CD4-positive, alpha-beta T cell (primary cell): ENCODE measurements at regions not wholly inside any gene's neighbourhood (a gene's known extent, or its start where the extent isn't known, plus 50 kb on each side); places are given as distances from the start of the nearest gene placed in this dataset.
A peak's percentile ranks its signal among the peaks of the same experiment; 100 is the strongest.

Source experiments
- ATAC-seq: fragments of 200-7000 bp; cut with Tn5 transposase; one replicate; pipeline ENCODE4 v1.10.0; 2022; ENCODE audit warnings: mild to moderate bottlenecking; ENCODE audit not compliant: poor library complexity
- CTCF ChIA-PET: fragments of 350-600 bp; sonication (Branson Sonifier 250); formaldehyde crosslinking; loops from one replicate; lab custom pipeline; 2021; ENCODE audit warnings: antibody characterized with exemption, inconsistent platforms; lab: Charles Lee
- POLR2A ChIA-PET: fragments of 350-600 bp; sonication (Branson Sonifier 250); formaldehyde crosslinking; loops from one replicate; lab custom pipeline; 2021; ENCODE audit warnings: antibody characterized with exemption, inconsistent platforms; lab: Charles Lee
- DNase-seq, 14 experiments: peaks; one replicate each; pipeline ENCODE4 v3.0.0-alpha.2; 2013 to 2020; ENCODE audit warnings: mixed read lengths in 2 of 14
- H3K27ac ChIP-seq, 2 donors: one replicate each; pipeline versions ENCODE4 v1.5.1 to v1.7.0; 2013; ENCODE audit warnings: low read length in 2 of 2, low read depth in 1 of 2, mild to moderate bottlenecking in 1 of 2
- H3K27me3 ChIP-seq, 2 experiments: 1 replicate in 1 of 2; 2 replicates in 1 of 2; pipeline versions ENCODE4 v1.6.1 to v1.7.0; 2013; ENCODE audit warnings: low read length in 2 of 2, control low read depth in 1 of 2, mild to moderate bottlenecking in 1 of 2, moderate library complexity in 1 of 2; ENCODE audit not compliant: insufficient read depth in 2 of 2, control insufficient read depth in 1 of 2
- H3K36me3 ChIP-seq: one replicate; pipeline ENCODE4 v1.6.1; 2013; ENCODE audit warnings: low read length, control low read depth; ENCODE audit not compliant: insufficient read depth
- H3K4me1 ChIP-seq: one replicate; pipeline ENCODE4 v1.6.1; 2013; ENCODE audit warnings: low read length, control low read depth; ENCODE audit not compliant: insufficient read depth
- H3K4me3 ChIP-seq: one replicate; pipeline ENCODE4 v1.5.1; 2013; ENCODE audit warnings: mild to moderate bottlenecking, low read length, moderate library complexity
- H3K9me3 ChIP-seq, 2 experiments: 1 replicate in 1 of 2; 2 replicates in 1 of 2; pipeline versions ENCODE4 v1.6.1 to v1.7.0; 2013; ENCODE audit warnings: low read length in 2 of 2, mild to moderate bottlenecking in 2 of 2, control low read depth in 1 of 2, moderate library complexity in 1 of 2; ENCODE audit not compliant: control insufficient read depth in 1 of 2, insufficient read depth in 1 of 2
- H3K27ac Mint-ChIP-seq: one replicate; pipeline ENCODE4 v1.8.0; 2020; ENCODE audit warnings: mixed read lengths
- H3K27me3 Mint-ChIP-seq: one replicate; pipeline ENCODE4 v1.8.0; 2021; ENCODE audit warnings: mixed read lengths
- H3K36me3 Mint-ChIP-seq: one replicate; pipeline ENCODE4 v1.8.0; 2021; ENCODE audit warnings: low read depth, mixed read lengths
- H3K4me1 Mint-ChIP-seq: one replicate; pipeline ENCODE4 v1.8.0; 2021; ENCODE audit warnings: low read depth, mixed read lengths
- H3K4me3 Mint-ChIP-seq: one replicate; pipeline ENCODE4 v1.8.0; 2020; ENCODE audit warnings: mild to moderate bottlenecking, mixed read lengths
- H3K9me3 Mint-ChIP-seq: one replicate; pipeline ENCODE4 v1.8.0; 2020; ENCODE audit warnings: mixed read lengths
- CTCF ChIP-seq: fragments of 200-600 bp; IDR thresholded peaks from one replicate; pipeline ENCODE4 v1.8.0; 2022; ENCODE audit warnings: antibody characterized with exemption, mild to moderate bottlenecking
- intact Hi-C, 2 experiments: fragments of 100-400 bp; cut with DNase I in 1 of 2; cut with micrococcal nuclease in 1 of 2; formaldehyde crosslinking; loops; one replicate each; pipeline versions ENCODE4 v1.15.1 to v1.9.0; 2023 to 2025; cut with DNase I, micrococcal nuclease

GRCh38 chr13:67776151-67776550 lies 546.0 kb upstream of the PCDH9 start:
- Histone ChIP-seq H3K9me3 (peaks cover 0 to 9% of the 10 kb centered on the region in 2 experiments), H3K27ac (no peak overlapping the region), H3K4me3 (no peak overlapping the region), H3K27me3 (no peaks in the 10 kb centered on the region), H3K36me3 (no peaks in the 10 kb centered on the region), H3K4me1 (no peaks in the 10 kb centered on the region)
- H3K4me3 Mint-ChIP-seq = no peak overlapping the region
- peaks cover 5% of the 10 kb centered on the region for H3K9me3 Mint-ChIP-seq
- POLR2A ChIA-PET = no interaction called here
- CTCF ChIA-PET = no interaction called here
- no peaks in the 10 kb centered on the region for H3K27me3 Mint-ChIP-seq
- no peak overlapping the region for H3K27ac Mint-ChIP-seq
- no peak for DNase-seq
- ATAC-seq = no peak
- no peaks in the 10 kb centered on the region for H3K4me1 Mint-ChIP-seq
- TF ChIP-seq CTCF = no peak
- H3K36me3 Mint-ChIP-seq = no peaks in the 10 kb centered on the region
- intact Hi-C loops = no loop called here

DNA sequence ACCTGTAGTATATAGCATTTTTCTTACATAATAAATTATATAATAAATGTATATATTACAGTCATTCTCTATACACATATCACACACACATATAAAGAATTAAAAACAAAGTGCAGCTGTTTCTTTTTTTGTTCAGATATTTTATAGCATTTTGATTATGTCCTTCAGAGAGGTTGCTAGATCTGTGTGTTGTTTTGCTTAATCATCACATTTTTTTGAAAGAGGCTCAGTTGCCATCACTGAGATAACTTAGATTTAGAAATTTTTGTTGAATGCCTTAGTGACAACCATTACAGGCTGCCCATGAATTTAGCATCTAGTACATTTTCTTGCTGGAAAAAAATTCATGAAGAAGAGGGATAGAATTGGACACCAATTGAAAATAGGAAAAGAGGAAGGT lies 545.2 kb upstream of the PCDH9 start:
- no peak for TF ChIP-seq CTCF
- H3K27ac ChIP-seq = no peak overlapping the region
- ChIA-PET CTCF (no interaction called here), POLR2A (no interaction called here)
- no peak for DNase-seq
- H3K36me3 ChIP-seq = no peaks in the 10 kb centered on the region
- H3K4me3 Mint-ChIP-seq = no peak overlapping the region
- H3K9me3 Mint-ChIP-seq = no peaks in the 10 kb centered on the region
- no peaks in the 10 kb centered on the region for H3K27me3 ChIP-seq
- H3K4me1 Mint-ChIP-seq = no peaks in the 10 kb centered on the region
- H3K27ac Mint-ChIP-seq = no peak overlapping the region
- no peaks in the 10 kb centered on the region for H3K36me3 Mint-ChIP-seq
- H3K27me3 Mint-ChIP-seq = no peaks in the 10 kb centered on the region
- no peaks in the 10 kb centered on the region for H3K4me1 ChIP-seq
- H3K9me3 ChIP-seq = peaks cover 0 to 9% of the 10 kb centered on the region in 2 experiments
- intact Hi-C loops = no loop called here
- H3K4me3 ChIP-seq = no peak overlapping the region
- no peak for ATAC-seq

GRCh38 chr13:67772807-67773453 lies 542.8 kb upstream of the PCDH9 start:
- ATAC-seq = no peak
- peaks cover 0 to 16% of the 10 kb centered on the region in 2 experiments for H3K9me3 ChIP-seq
- ChIA-PET CTCF (no interaction called here), POLR2A (no interaction called here)
- H3K27me3 ChIP-seq = no peaks in the 10 kb centered on the region
- no peak for TF ChIP-seq CTCF
- no peaks in the 10 kb centered on the region for H3K4me1 Mint-ChIP-seq
- no peaks in the 10 kb centered on the region for H3K4me1 ChIP-seq
- no peak overlapping the region for H3K4me3 ChIP-seq
- no peak overlapping the region for H3K27ac ChIP-seq
- H3K27me3 Mint-ChIP-seq = no peaks in the 10 kb centered on the region
- H3K4me3 Mint-ChIP-seq = no peak overlapping the region
- H3K9me3 Mint-ChIP-seq = peaks cover 5% of the 10 kb centered on the region
- peak in 1 of 14 experiments; percentile 8 for DNase-seq
- intact Hi-C loops = no loop called here
- no peaks in the 10 kb centered on the region for H3K36me3 Mint-ChIP-seq
- H3K27ac Mint-ChIP-seq = no peak overlapping the region
- no peaks in the 10 kb centered on the region for H3K36me3 ChIP-seq
